Fibroblast of mammary gland (primary cell): ENCODE measurements at regions not wholly inside any gene's neighbourhood (a gene's known extent, or its start where the extent isn't known, plus 50 kb on each side); places are given as distances from the start of the nearest gene placed in this dataset.

Experiments
- DNase-seq: peaks from one replicate; pipeline ENCODE4 v3.0.0-alpha.2; 2010; ENCODE audit warnings: low read depth
- H3K4me3 ChIP-seq: 2 replicates; pipeline ENCODE4 v1.5.1; 2011; ENCODE audit warnings: low read depth, mild to moderate bottlenecking, low read length, moderate library complexity; ENCODE audit not compliant: control insufficient read depth
- TF ChIP-seq, protein P1 (sequence below): conservative IDR thresholded peaks from 2 replicates; pipeline ENCODE4 v1.5.1; 2011; ENCODE audit warnings: low read depth, low read length, inconsistent platforms; ENCODE audit not compliant: control insufficient read depth, insufficient read depth

GRCh38 chr6:166244353-166245045 is 63.7 kb downstream of the PRR18 start:
- H3K4me3 ChIP-seq = no peak overlapping the region
- TF ChIP-seq, protein P1, sequence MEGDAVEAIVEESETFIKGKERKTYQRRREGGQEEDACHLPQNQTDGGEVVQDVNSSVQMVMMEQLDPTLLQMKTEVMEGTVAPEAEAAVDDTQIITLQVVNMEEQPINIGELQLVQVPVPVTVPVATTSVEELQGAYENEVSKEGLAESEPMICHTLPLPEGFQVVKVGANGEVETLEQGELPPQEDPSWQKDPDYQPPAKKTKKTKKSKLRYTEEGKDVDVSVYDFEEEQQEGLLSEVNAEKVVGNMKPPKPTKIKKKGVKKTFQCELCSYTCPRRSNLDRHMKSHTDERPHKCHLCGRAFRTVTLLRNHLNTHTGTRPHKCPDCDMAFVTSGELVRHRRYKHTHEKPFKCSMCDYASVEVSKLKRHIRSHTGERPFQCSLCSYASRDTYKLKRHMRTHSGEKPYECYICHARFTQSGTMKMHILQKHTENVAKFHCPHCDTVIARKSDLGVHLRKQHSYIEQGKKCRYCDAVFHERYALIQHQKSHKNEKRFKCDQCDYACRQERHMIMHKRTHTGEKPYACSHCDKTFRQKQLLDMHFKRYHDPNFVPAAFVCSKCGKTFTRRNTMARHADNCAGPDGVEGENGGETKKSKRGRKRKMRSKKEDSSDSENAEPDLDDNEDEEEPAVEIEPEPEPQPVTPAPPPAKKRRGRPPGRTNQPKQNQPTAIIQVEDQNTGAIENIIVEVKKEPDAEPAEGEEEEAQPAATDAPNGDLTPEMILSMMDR = no peak
- no peak for DNase-seq

DNA sequence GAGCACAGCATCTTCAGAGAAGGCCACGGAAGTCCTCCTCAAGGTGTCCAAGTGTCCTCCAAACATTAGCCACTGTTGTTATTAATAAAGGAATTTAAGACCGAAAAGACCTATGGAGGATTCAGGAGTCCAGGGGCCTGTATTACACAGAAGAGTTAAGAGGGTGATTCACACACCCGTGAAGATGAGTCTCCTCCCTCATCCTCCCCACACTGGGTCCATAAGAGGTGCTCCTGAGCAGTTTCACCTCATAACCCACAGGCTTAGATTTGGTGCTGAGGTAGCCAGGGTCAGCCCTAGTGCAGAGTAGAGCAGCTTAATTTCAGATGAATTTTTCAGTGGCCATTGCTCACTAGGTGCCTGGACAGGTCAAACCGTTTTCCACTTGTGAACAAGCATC is 65.3 kb downstream of the PRR18 start:
- TF ChIP-seq, protein P1 = no peak
- no peak for DNase-seq

DNA sequence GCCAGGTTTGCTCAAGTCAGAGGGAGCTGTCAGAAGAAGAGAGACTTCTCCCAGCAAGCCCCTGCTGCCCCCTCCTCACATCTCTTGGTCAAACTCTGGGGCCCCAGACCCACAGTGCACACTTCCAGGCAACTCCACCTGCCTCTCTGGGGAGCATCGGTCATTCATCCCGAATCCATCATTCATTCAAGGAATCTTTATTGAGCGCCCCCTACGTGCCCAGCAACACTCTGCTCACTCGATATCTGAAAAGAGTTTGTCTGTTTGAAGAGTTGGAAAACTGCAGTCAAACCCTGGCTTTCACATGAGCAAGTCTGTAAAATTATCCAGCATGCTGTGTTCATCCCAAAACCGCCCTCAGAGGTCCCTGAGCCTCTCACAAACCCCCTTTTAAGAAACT is 66.2 kb downstream of the PRR18 start:
- TF ChIP-seq, protein P1 = no peak
- no peak overlapping the region for H3K4me3 ChIP-seq
- no peak for DNase-seq

More for the DNA sequence above, 65.3 kb downstream of the PRR18 start:
- no peak overlapping the region for H3K4me3 ChIP-seq

DNA sequence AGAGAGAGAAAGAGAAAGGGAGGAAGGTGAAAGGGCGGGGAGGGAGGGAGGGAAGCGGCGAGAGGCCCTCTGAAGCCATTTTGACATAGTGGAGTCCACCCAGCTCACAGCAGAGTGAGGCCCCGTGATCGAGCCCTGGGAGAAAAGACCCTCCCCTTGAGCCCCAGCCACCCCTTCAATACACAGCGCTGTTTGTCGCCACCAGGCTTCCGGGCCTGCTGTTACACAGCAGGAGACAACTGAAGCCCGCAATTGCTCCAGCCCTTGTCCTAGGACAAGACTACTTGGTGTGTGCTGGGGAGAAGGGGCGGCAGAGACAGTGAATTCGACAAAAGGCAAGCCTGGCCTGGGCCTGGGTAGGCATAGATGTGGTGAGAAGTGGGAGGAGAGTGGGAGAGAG is 67.3 kb downstream of the PRR18 start:
- no peak overlapping the region for H3K4me3 ChIP-seq
- TF ChIP-seq, protein P1 = no peak
- no peak for DNase-seq

GRCh38 chr6:166237617-166238016 is 70.0 kb upstream of the TBXT start:
- TF ChIP-seq, protein P1 = no peak
- DNase-seq = peak; percentile 30
- H3K4me3 ChIP-seq = no peak overlapping the region

DNA sequence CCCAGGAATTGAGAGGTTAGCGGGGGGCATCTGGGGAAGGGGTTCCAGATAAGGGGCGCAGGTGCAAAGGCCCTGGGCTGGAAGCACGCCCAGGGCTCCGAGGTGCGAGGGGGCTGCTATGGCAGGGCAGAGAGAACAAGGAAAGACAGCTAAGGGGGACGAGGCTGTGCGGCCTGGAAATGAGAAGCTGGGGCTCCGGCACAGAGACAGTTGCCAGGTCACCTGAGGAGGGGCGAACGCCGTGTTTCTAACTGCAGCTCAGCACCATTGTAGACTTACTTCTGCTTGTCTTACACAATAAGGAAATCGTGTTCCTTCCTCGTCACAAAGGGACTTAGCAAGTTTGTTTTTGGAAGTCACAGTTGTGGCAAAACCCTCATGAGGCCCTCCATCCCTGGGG is 68.9 kb upstream of the TBXT start:
- TF ChIP-seq, protein P1 = no peak
- DNase-seq = no peak
- no peak overlapping the region for H3K4me3 ChIP-seq
